ENCODE measurements at regions not wholly inside any gene's neighbourhood (a gene's known extent, or its start where the extent isn't known, plus 50 kb on each side); places are given as distances from the start of the nearest gene placed in this dataset.

DNA sequence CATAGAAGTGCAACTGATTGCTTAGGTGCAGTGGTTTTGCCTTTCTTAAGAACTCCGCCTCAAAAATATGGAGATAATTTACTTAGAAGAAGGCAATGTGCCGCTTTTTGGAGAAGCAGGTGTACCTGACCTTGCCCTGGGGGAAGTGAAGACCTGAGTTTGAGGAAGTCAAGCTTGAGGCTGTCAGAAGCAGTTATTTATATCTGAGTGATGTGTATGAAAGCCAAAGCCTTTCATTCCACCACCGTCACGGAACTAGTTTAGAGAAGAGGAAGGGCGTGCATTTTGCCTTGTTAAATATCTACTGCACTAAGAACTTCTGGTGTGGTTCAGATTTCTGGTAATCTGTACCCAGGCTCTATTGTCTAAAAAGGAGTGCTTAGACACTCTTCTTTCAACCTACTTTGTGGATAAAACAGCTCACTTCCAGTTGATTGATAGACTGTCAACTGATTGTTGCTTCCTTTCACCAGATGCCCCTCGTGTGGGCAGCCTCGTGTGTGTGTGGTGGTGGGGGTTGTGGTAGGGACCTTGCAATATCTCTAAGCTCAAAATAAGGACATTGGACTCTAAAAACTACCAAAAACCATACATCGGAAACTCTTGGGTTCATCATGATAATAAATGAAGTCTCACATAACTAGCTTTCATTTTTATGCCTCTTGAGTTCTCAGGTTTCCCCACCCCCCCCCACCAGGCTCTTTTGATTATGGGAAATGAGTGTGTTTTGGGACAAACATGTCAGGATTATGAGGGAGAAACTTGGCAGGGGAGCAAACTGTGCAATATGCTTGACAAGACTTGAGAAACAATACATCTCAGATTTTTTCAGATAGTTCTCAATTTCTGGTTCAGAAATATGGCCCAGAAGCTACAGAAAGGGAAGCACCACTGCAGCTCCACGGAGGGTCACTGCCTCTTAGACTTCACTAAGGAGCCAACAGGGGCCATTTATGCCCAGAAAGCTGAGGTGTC lies 78.6 kb downstream of the ARF6 start:
- DNase-seq, result peak; percentile 77

DNA sequence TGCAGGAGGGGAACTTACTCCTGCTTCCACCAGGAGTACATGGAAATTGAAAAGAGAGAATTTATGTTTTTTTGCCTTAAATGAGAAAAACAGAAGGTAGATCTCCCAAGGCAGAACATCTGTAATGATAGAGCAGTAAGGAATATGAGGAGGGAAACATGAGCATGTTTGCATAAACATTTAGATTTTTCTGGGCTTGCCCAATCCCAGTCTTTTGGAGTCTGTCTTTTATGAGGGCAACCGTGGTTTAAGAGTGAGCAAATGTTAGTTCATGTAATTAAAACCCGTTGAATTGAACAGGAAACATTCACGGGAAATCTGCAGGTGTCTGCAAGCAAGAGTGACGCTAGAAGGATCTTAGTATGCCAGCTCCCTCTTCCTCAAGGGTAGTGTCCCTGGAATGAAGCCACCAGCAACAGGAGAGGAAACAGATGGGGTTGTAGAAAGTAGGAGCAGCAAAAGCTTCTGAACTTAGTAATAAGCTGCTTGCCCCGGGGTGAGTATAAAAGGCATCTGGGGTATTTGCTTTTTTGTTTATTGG lies 79.3 kb downstream of the ARF6 start:
- DNase-seq, result no peak

DNA sequence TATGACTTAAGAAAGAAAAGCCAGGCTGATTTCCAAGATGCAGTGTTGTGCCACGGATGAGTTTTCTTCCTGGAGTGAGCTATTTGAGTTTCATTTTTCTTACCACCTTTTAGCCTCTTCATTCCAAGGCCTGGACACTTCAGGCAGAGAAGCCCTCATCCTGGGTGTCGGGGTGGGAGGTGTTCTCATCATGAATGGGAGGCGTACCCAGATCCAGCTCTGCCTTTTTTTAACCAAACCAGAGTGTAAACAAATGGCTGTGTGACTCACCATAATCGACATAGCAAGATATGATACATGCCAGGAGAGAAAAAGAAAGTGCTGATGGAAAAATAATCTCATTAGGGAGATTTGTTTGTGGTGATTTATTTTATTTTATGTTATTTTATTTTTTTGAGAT lies 79.9 kb downstream of the ARF6 start:
- DNase-seq, result no peak

DNA sequence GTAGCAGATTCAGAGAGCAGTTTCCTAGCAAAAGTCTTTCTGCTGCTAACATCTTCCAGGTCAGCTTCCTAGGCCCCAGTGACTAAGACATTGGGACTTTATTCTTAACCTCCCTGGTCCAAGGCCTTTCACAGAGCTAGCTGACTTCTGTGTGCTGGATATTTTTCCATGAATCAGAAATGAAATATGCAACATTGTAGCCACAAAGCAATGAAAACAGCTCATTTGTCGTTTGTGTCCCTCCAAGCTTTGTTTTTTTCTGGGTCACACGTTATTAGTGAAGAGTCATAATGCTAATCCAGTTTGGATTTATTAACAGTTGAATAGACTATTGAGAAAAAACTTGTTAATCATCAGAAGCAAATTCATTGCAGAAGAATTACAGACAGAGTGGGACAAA lies 82.4 kb downstream of the ARF6 start:
- no peak for DNase-seq

DNA sequence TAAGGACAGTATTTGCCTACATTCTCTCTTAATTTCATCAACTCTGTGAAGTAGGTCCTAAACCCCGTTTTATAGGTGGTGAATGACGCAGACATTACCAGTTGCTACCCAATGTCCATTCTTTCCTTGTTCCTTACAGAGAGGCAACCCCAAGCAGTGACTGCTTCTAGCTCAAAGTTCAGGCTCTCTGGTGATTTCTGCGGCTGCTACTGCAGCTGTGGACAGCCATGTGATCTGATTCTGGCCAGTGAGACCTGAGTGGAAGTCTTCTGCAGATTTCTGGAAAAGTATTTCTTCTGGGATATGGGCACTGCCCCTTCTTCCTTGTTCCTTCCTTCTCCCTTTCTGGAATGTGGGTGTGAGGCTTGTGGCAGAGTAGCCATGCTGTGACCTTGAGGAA lies 82.9 kb downstream of the ARF6 start:
- no peak for DNase-seq

DNA sequence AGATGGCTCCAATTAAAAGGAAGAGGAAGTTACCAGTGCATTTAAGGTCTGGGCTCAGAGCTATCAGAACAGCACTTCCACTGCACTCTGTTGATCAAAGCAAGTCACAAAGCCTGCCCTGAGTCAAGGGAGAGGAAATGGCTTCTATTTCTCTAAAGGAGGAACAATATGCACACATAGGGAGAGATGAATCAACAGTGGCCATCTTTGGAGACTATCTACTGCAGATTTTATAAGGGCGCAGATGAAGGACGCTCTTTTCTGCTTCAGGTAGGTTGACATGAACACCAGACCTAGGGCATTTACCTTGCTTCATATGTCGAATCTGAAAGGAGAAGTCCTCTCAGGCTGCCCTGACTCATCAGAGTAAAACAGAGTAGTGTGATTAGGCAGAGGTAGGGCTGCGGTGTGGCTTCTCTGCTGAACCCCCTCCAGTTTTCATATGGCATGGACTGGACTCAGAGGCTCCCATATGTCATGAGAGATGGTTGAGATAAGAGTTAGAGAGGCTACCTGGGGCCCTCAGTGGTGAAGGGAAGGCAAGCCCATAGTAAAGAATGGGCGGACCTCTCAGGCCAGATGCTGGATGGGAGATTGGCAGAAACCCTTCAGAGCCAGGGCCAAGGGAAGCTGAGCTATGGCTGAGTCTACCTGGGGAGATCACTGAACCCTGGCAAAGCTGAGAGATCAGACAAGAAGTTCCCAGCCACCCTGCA lies 84.4 kb downstream of the ARF6 start:
- peak; percentile 66 for DNase-seq

DNA sequence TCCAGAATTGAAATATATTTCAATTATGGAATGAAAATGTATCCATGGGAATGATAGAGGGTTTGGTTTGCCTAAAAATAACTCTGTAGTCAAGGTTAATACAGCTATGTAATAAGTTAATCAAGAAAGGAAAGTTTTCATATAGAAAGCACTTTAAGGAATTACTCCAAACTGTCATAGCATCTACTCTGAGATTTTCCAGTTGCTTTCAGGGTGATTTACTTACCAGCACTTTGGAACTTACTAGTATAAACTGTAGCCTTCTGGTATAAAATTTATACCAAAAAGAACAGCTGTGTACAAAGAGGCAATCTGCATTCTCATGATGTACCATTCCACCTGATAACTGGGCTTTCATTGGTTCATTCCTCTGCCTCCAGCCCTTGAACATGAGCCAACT lies 87.1 kb downstream of the ARF6 start:
- no peak for DNase-seq

DNA sequence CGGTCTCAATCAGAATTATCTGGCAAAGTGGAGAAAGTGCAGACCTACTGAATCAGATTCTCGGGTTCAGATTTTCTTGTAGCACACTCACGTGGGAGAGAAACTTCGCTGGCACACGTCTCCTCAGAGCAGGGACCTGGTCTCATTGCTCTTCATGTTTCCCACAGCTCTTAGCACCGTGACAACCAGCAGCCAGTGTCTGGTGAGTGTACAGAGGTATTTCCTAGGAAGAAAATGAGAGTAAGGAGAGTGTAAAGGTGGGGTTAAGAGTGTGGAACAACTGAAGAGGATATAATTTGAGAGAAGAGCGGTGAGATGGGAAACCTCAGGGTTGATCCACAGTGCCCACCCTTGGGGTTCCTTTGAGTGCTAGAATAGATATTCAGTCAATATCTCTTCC lies 89.2 kb downstream of the ARF6 start:
- DNase-seq, result no peak

DNA sequence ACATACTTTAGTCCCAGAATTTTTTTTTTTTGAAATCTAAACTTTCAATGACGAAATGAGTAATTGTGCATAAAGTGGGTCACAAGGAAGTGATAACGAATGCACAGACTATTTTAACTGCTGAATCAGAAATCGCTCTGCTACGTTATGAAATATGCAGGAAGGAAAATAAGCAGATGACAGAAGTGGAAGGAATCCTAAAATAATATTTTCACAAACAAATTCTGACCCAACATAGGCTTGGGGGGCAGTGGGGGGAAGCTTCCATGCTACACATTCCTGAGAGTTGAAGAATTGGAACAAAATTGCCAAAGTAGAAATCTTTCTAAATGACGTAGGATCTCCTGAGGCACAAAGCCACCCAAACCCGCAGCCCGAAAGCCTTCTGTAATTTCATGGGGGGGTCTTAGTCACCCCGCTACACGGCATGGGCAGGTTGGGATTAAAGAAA lies 89.6 kb downstream of the ARF6 start:
- DNase-seq, result peak; percentile 28

DNA sequence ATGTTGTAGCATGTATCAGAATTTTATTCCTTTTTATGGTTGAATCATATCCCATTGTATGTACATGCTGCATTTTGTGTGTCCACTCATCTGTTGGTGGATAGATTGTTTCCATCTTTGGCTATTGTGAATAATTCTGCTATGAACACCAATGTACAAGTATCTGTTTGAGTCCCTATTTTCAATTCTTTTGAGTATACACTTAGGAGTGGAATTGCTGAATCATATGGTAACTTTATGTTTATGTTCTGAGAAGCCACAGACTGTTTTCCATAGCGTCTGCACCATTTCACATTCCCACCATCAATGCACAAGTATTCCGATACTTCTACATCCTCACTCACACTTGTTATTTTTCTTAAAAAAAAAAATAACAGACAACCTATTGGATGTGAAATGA lies 91.5 kb downstream of the ARF6 start:
- no peak for DNase-seq

DNA sequence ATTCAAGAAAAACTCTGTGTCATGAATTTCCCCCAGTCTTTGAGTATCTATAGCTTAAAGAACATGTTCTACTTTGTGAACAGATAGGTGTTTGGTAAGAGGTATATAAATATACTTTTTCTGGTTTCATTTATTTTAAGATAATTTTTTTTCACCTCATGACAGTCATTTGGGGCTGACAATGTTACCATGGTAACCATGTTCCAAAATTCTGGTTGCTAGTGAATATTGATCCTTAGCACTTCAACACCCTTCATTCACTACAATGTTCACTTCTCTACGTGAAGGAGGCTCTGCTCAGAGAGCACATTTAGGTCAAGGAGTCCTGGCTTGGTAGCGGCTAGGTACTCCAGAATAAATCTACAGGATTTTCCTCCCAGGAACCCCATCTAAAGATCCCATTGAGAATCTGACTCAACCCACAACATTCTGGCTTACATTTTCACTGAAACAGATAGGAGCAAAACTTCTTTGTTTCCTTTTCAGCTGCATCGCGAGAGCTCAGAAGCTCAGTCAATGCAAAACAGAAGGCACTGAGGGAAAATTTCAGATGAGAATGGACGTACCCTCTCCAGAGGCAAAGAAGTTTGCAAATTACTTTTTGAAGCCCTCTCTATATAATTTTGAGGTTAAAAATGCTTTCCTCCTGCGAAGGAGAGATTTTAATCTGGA lies 93.6 kb downstream of the ARF6 start:
- peak; percentile 36 for DNase-seq

DNA sequence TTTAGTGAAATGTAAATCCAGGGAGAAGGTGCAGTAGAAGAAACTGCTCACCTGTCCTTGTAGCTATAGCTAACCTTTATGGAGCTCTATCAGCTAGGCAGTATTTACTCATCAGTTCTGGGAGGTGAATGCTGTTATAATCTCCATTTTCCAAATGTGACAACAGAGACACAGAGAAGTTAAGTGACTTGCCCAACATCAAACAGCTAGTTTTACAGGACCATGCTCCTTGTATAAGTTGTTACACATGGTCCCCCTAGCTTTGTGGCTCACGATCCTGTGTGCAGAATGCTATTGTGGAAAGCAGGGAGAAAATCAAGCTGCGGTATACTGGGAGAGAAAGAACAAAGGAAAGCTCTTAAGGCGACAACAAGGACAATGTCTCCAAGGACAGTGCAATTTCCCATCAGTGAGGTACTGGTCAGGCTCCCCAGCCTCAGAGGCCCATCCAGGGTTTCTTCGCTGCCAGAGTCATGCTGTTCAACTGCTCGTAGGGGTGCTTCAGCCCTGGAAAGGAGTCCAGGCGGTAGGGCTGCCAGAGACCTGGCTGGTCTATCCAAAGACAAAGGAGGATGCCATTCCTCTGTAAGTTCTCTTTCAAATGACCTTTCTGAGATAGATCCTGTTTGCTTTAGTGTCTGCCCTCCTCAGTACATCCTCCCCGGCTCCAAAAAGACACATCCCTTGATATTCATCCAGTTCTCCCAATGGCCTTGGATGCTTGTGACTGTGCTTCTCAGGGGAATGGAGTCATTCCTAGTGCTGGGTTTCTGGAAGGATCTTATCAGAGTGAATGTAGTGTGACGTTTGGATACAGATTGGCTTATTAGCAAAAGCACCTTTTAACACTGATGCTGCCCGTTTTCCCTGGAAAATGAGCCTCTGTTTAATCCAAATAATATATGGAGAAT lies 95.5 kb downstream of the ARF6 start:
- peak; percentile 44 for DNase-seq

DNA sequence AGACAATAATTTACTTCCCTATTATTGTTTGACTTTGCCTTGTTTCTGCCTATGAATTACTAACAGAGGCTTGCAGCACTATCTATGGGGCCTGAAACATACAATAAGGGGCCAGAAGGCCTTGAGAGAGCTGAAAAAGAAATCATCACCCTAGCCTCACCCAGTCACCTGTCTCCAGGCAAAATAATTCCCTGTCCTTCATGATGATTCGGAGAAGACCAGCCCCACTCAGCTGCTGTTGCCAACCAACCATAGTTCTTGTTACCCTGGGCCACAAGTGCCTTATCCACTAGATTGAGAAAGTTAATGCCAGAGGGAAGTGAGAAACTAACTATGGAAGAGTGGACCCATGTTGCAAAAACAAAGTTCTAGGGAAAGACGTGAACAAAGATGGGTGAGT lies 97.1 kb downstream of the ARF6 start:
- peak; percentile 32 for DNase-seq

DNA sequence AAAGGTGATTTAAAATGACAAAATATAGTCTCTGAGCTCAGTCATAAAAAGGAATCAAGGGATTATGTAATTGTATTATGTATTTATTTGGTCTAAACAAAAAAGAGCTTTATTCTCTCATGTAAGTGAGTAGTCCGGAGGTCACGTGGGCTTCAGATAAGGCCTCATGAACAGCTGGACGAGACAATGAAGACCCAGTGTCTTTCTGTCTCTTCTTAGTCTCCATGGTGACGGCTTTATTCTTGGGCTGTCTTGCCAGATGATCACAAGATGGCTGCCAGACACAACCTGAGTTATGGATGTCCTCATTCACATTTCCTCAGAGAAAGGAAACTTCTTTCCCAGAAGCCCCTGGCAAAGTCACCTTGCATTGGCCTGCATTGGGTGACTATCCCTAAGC lies 98.6 kb downstream of the ARF6 start:
- DNase-seq, result no peak

DNA sequence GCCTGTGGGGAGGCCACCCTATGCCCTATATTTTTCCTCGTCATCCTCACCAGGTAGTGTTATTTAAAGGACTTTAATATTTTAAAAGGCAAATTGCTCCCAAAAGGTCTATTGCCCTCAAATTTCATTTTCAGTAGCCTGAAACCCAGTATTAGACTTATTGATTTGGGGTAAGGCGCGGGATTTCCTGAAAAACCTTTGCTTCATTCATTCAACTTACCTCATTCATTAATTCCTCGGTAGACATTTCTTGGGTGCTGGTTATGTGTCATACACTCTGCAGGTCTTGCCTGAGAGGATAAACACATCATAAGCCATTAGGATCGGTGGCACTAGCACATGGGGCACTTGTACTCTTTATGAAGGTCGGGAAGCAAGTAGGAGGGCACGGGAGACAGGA lies 99.2 kb downstream of the ARF6 start:
- no peak for DNase-seq

DNA sequence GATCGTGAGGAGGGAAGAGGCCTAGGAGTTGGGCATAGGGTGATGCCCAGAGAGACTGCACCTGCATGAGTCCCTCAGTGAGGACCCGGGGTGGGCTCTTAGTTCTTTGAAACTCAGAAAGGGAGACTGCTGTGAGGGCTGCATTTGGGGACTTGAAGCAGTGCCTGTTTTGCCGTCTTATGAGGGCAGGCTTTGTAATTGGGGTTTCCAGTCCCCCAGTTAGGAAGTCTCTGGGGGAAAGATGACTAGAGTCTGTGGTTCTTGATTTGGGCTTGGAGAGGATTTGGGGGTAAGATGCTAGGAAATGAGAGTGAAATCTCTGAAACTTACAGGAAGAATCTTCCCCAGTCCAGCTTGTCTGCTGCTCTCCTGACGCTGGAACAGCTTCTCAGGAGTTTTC lies 99.6 kb downstream of the ARF6 start:
- DNase-seq, result no peak

DNA sequence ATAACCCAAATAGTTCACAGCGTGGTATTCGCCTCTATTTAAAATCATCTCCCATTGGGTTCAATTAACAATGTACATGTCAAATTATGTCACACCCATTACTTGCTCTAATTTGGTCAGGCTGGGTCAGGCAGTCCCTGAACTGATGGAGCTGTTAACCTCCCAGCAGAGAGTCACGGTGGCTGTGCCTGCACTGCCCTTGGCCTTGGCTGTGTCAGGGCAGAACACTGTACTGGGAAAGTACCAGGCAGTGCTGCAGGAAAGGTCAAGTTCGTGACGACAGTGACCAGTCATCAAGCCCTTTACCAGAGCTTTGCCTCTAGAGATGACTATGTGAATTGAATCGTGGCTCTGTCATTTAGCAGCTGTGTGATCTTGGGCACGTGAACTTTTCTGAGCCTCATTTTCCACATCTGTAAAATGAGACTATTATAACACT lies 100.0 kb downstream of the ARF6 start:
- peak; percentile 71 for DNase-seq

DNA sequence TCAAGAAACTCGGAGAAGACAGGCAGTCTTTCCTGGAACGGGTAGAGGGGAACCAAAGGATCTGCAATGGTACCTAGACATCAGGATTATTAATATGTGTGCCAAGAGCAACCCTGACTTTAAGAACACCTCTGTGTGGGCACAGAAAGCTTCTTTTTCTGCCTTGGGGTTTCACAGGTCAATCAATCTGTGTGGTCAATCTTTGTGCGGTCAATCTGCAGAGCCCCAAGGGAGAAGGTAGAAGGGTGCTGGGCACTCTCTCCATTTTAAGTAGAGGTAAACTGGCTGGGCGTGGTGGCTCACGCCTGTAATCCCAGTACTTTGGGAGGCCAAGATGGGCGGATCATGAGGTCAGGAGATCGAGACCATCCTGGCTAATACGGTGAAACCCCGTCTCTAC lies 100.7 kb downstream of the ARF6 start:
- DNase-seq, result no peak

DNA sequence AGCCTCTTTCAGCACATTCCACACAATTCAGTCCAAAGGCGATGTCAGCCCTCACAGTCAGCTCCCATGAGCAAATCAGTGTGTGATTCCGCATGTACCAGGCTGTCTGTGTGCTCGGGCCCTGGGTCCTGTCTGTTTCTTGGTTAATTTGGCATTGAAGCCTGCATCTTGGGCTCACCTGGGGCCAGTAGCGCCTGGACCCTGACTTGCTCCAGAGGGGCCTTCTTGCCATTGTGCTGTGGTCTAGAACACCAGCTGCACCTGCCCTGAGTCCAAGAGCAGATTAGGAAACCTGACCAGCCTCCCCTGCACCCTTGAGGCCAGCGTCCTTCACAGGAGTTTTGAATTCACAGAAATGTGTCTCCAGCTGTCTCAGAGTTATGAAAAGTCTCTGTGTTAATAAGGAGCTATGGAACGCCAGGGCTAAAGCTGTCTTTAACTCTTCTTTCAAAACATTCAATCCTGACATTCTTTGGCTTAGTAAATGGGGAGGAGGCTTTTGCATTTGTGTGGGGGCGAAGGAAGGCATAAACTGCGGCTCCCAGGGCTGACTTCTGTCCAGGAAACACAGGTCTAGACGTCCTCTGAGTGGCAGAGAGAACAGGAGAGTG lies 102.2 kb downstream of the ARF6 start:
- DNase-seq, result no peak

DNA sequence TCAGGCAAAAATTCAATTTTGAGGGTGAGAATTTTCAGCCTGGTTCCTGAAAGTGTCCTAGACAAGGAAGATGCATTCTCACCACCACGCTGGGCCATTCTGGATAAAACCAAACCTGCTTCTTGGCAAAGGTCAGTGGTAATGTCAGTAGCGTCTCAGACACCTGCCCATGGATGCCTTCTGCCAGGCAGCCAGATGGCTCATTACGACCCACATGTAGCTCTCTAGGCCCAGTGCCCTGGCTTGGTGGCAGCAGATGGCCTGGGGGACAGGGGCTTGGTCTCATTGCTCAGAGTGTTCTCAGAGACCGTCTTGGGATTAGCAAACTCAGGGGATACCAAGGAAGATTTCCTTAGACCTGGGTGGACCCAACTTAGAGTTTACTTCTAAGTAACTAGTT lies 105.1 kb downstream of the ARF6 start:
- DNase-seq, result no peak

DNA sequence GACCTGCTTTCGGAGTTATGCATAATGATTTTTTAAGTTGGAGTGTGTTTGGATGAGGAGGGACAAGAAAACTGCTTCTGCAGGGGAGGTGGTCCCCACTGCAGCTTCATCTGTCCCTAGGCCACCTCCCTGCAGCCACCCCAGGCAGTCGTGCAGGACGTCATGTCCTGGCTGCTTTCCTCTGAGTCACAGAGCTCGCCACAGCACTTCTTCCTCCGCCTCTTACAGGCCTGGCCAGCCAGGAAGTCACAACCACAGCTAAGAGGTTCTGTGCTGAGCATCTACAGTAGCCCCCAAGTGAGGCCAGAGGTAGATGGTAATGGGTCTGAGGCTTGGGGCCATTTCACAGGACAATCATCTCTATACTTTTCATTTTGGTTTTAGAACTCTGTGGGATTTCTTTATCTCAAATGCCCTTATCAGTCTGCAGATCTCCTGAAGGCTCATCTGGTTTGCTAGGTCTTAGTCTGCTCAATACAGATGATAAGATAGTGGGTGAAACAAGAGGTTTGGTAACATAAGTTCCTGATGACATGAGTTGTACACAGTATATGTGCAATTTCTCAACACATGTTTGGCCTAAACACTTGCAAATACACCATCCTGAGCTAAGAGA lies 106.4 kb downstream of the ARF6 start:
- DNase-seq, result peak; percentile 89
